Neural progenitor cell (in vitro differentiated cells): ENCODE measurements at regions not wholly inside any gene's neighbourhood (a gene's known extent, or its start where the extent isn't known, plus 50 kb on each side); places are given as distances from the start of the nearest gene placed in this dataset.

ENCODE experiments used
- DNase-seq: peaks from one replicate; pipeline ENCODE4 v3.0.0-alpha.2; 2016; ENCODE audit warnings: low spot score
- H2AFZ ChIP-seq: fragments of 200-600 bp; sonication (generic); replicated peaks from 2 replicates; pipeline ENCODE4 v1.6.1; 2016; ENCODE audit warnings: antibody characterized with exemption
- H3F3A ChIP-seq: fragments of 200-600 bp; sonication (generic); 2 replicates; pipeline ENCODE4 v1.6.1; 2016; ENCODE audit warnings: antibody characterized with exemption, low read depth
- H3K27ac ChIP-seq: fragments of 200-600 bp; sonication (generic); 2 replicates; pipeline ENCODE4 v1.5.1; 2016; ENCODE audit warnings: mild to moderate bottlenecking
- H3K27me3 ChIP-seq: fragments of 200-600 bp; sonication (generic); 2 replicates; pipeline ENCODE4 v1.6.1; 2016; ENCODE audit warnings: mild to moderate bottlenecking, moderate library complexity
- H3K36me3 ChIP-seq: fragments of 200-600 bp; sonication (generic); 2 replicates; pipeline ENCODE4 v1.5.1; 2016
- H3K4me1 ChIP-seq: fragments of 200-600 bp; sonication (generic); 2 replicates; pipeline ENCODE4 v1.6.1; 2016; ENCODE audit warnings: mixed run types
- H3K4me2 ChIP-seq: fragments of 200-600 bp; sonication (generic); 2 replicates; pipeline ENCODE4 v1.6.1; 2016
- H3K4me3 ChIP-seq: fragments of 200-600 bp; sonication (generic); 2 replicates; pipeline ENCODE4 v1.5.1; 2016
- H3K79me2 ChIP-seq: fragments of 200-600 bp; sonication (generic); 2 replicates; pipeline ENCODE4 v1.6.1; 2016; ENCODE audit warnings: low read depth
- H3K9ac ChIP-seq: fragments of 200-600 bp; sonication (generic); 2 replicates; pipeline ENCODE4 v1.6.1; 2016
- H3K9me3 ChIP-seq: fragments of 200-600 bp; sonication (generic); 2 replicates; pipeline ENCODE4 v1.5.1; 2016; ENCODE audit warnings: low read depth
- H4K20me1 ChIP-seq: fragments of 200-600 bp; sonication (generic); 2 replicates; pipeline ENCODE4 v1.6.1; 2016; ENCODE audit warnings: low read depth
- H3K27ac Mint-ChIP-seq: 3 replicates; pipeline ENCODE4 v1.8.0; 2021; ENCODE audit warnings: mixed read lengths
- H3K27me3 Mint-ChIP-seq: 2 replicates; pipeline ENCODE4 v1.8.0; 2022; ENCODE audit warnings: low read depth, mild to moderate bottlenecking, inconsistent platforms, moderate library complexity, mixed read lengths; ENCODE audit not compliant: insufficient read depth
- H3K36me3 Mint-ChIP-seq: 3 replicates; pipeline ENCODE4 v1.8.0; 2021; ENCODE audit warnings: mixed read lengths
- H3K4me1 Mint-ChIP-seq: 3 replicates; pipeline ENCODE4 v1.8.0; 2021; ENCODE audit warnings: mixed read lengths
- H3K4me3 Mint-ChIP-seq: 3 replicates; pipeline ENCODE4 v1.8.0; 2021; ENCODE audit warnings: mild to moderate bottlenecking, moderate library complexity, mixed read lengths
- H3K9me3 Mint-ChIP-seq: 3 replicates; pipeline ENCODE4 v1.8.0; 2020; ENCODE audit warnings: mixed read lengths
- EZH2 ChIP-seq: fragments of 200-600 bp; sonication (generic); IDR thresholded peaks from 2 replicates; pipeline ENCODE4 v1.6.1; 2017; ENCODE audit warnings: antibody characterized with exemption, mild to moderate bottlenecking, moderate library complexity
- EZH2phosphoT487 ChIP-seq: fragments of 200-600 bp; sonication (generic); IDR thresholded peaks from 2 replicates; pipeline ENCODE4 v1.6.1; 2017; ENCODE audit warnings: antibody characterized with exemption
- TF ChIP-seq, protein P1 (sequence below): fragments of 200-600 bp; sonication (generic); IDR thresholded peaks from 2 replicates; pipeline ENCODE4 v1.5.1; 2017; ENCODE audit warnings: antibody characterized with exemption, mild to moderate bottlenecking

DNA sequence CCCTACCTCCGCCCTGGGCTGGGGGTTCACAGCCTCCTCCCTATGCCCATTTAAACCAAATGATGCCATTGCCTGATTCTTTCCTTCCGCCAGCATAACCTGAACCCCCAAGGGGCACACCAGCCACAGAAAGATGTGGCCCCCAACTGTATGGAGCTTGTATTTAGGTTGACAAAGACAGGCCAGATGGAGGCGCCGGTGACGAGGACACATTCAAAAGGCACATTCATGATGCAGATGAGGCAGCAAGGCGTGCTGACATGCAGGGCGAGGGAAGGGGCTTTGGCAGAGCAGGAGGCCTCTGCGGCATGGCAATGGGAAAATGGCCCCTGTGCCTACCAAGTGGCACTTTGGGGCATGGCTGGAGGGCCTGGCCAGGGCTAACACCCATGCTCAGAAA is 112.2 kb downstream of the RFLNA start:
- Mint-ChIP-seq H3K4me3 (no peak overlapping the region), H3K36me3 (no peaks in the 10 kb centered on the region), H3K27me3 (peaks cover 6% of the 10 kb centered on the region), H3K4me1 (peaks cover 52% of the 10 kb centered on the region), H3K27ac (peak overlapping the region; percentile 20), H3K9me3 (no peaks in the 10 kb centered on the region)
- Histone ChIP-seq H3F3A (peaks cover 6% of the 10 kb centered on the region), H3K4me2 (no peak overlapping the region), H3K9ac (no peak overlapping the region), H4K20me1 (peaks cover 56% of the 10 kb centered on the region), H2AFZ (no peak overlapping the region), H3K4me3 (no peak overlapping the region), H3K9me3 (no peaks in the 10 kb centered on the region), H3K27me3 (no peaks in the 10 kb centered on the region), H3K36me3 (no peaks in the 10 kb centered on the region), H3K27ac (no peak overlapping the region), H3K4me1 (peaks cover 28% of the 10 kb centered on the region), H3K79me2 (no peaks in the 10 kb centered on the region)
- TF ChIP-seq, protein P1, sequence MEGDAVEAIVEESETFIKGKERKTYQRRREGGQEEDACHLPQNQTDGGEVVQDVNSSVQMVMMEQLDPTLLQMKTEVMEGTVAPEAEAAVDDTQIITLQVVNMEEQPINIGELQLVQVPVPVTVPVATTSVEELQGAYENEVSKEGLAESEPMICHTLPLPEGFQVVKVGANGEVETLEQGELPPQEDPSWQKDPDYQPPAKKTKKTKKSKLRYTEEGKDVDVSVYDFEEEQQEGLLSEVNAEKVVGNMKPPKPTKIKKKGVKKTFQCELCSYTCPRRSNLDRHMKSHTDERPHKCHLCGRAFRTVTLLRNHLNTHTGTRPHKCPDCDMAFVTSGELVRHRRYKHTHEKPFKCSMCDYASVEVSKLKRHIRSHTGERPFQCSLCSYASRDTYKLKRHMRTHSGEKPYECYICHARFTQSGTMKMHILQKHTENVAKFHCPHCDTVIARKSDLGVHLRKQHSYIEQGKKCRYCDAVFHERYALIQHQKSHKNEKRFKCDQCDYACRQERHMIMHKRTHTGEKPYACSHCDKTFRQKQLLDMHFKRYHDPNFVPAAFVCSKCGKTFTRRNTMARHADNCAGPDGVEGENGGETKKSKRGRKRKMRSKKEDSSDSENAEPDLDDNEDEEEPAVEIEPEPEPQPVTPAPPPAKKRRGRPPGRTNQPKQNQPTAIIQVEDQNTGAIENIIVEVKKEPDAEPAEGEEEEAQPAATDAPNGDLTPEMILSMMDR, result no peak
- TF ChIP-seq EZH2phosphoT487 (no peak), EZH2 (no peak)
- no peak for DNase-seq

DNA sequence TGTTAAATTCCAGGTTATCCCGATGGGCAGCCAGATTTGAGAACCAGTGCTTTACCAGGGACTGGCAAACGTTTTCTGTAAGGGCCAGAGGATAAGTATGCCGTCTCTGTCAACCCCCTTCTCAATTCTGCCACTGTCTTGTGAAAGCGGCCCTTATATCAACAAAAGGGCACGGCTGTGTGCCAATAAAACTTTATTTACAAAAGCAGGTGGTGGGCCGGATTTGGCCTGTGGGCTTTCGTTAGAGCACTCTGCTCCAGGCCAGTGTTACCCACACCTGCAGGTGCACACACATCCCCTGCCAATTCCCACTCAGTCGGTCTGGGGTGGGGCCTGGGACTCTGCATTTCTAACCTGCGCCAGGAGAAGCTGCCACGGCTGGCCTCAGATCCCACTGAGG is 111.2 kb downstream of the RFLNA start:
- Mint-ChIP-seq H3K4me1 (peaks cover 55% of the 10 kb centered on the region), H3K36me3 (no peaks in the 10 kb centered on the region), H3K9me3 (no peaks in the 10 kb centered on the region), H3K27ac (no peak overlapping the region), H3K27me3 (peaks cover 4% of the 10 kb centered on the region), H3K4me3 (no peak overlapping the region)
- Histone ChIP-seq H4K20me1 (peaks cover 58% of the 10 kb centered on the region), H3K27me3 (no peaks in the 10 kb centered on the region), H3K79me2 (no peaks in the 10 kb centered on the region), H3K9me3 (no peaks in the 10 kb centered on the region), H2AFZ (no peak overlapping the region), H3K4me1 (peaks cover 27% of the 10 kb centered on the region), H3K27ac (no peak overlapping the region), H3K36me3 (no peaks in the 10 kb centered on the region), H3F3A (peaks cover 15% of the 10 kb centered on the region), H3K4me2 (no peak overlapping the region), H3K9ac (no peak overlapping the region), H3K4me3 (no peak overlapping the region)
- no peak for DNase-seq
- TF ChIP-seq EZH2phosphoT487, result no peak
- TF ChIP-seq, protein P1, result no peak
- TF ChIP-seq EZH2, result no peak

DNA sequence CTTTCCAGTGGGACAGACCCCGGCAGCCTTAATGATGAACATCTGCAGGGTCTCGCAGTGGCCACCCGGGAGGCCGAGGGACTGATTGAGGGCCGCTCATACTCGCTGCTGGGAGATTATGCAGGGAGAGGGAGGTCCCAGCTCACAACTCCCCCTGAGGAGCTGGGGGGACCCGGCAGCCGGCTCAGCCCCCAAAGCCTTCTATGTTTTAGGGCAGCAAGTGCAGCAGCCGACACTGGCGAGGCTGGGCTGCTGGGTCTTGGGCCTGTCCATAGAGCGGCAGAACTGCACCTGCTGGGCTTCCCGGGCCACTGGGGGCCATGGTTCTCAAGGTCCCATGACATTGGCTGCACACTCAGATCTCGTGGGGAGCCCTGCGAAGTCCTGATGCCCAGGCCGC is 110.7 kb downstream of the RFLNA start:
- no peaks in the 10 kb centered on the region for H3K9me3 Mint-ChIP-seq
- H3K27ac Mint-ChIP-seq, result peak overlapping the region; percentile 66
- peaks cover under 1% of the 10 kb centered on the region for H3K36me3 Mint-ChIP-seq
- Histone ChIP-seq H3K9me3 (no peaks in the 10 kb centered on the region), H4K20me1 (peaks cover 54% of the 10 kb centered on the region), H3K4me1 (peaks cover 23% of the 10 kb centered on the region), H3K27me3 (no peaks in the 10 kb centered on the region), H3K4me2 (no peak overlapping the region), H3K79me2 (no peaks in the 10 kb centered on the region), H3K4me3 (no peak overlapping the region), H3K27ac (no peak overlapping the region), H2AFZ (no peak overlapping the region), H3K36me3 (no peaks in the 10 kb centered on the region), H3F3A (peaks cover 15% of the 10 kb centered on the region), H3K9ac (no peak overlapping the region)
- peaks cover 51% of the 10 kb centered on the region for H3K4me1 Mint-ChIP-seq
- DNase-seq, result no peak
- no peak for TF ChIP-seq EZH2phosphoT487
- H3K27me3 Mint-ChIP-seq, result peaks cover 4% of the 10 kb centered on the region
- no peak overlapping the region for H3K4me3 Mint-ChIP-seq

DNA sequence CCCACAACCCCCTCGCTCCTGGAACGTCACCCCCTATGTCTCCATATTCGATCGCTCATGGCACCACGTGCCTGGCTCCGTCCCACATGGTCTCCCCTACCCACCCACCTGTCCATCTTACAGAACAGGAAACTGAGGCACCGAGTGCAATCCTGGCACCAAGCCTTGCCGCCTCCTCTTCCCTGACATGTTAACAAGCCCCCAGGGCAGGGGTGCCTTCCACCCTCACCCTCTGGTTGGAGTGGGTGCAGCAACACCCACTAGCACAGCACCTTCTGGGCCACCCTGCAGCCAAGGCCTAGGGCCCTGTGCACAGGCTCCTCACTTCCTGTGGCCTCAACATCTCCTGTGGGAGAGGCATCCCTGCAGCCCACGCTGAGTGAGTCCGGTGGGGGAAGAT is 110.3 kb downstream of the RFLNA start:
- Histone ChIP-seq H3F3A (peaks cover 15% of the 10 kb centered on the region), H4K20me1 (peaks cover 50% of the 10 kb centered on the region), H3K27me3 (no peaks in the 10 kb centered on the region), H3K4me3 (no peak overlapping the region), H3K4me1 (peaks cover 18% of the 10 kb centered on the region), H3K9me3 (no peaks in the 10 kb centered on the region), H3K9ac (no peak overlapping the region), H3K4me2 (no peak overlapping the region), H2AFZ (no peak overlapping the region), H3K79me2 (no peaks in the 10 kb centered on the region), H3K36me3 (no peaks in the 10 kb centered on the region), H3K27ac (no peak overlapping the region)
- no peak overlapping the region for H3K4me3 Mint-ChIP-seq
- H3K27ac Mint-ChIP-seq, result peak overlapping the region; percentile 66
- H3K4me1 Mint-ChIP-seq, result peaks cover 47% of the 10 kb centered on the region
- peaks cover 1% of the 10 kb centered on the region for H3K36me3 Mint-ChIP-seq
- H3K27me3 Mint-ChIP-seq, result peaks cover 6% of the 10 kb centered on the region
- no peaks in the 10 kb centered on the region for H3K9me3 Mint-ChIP-seq
- no peak for DNase-seq
- no peak for TF ChIP-seq EZH2
- TF ChIP-seq EZH2phosphoT487, result no peak
- TF ChIP-seq, protein P1, result no peak
